Astrocyte (in vitro differentiated cells and primary cell): ENCODE measurements at regions not wholly inside any gene's neighbourhood (a gene's known extent, or its start where the extent isn't known, plus 50 kb on each side); places are given as distances from the start of the nearest gene placed in this dataset.

Experiments
- DNase-seq: peaks from one replicate; pipeline ENCODE4 v3.0.0-alpha.2; 2010; ENCODE audit warnings: low read depth
- FAIRE-seq: peaks from 2 replicates; lab custom pipeline; 2011; peaks lifted over from hg19 to GRCh38; lab: Jason Lieb, UNC
- H2AFZ ChIP-seq: 2 replicates; pipeline ENCODE4 v1.6.0; 2012; ENCODE audit warnings: low read depth, low read length, inconsistent platforms
- H3K27ac ChIP-seq: 2 replicates; pipeline ENCODE4 v1.5.1; 2011; ENCODE audit warnings: low read depth, low read length, inconsistent platforms
- H3K27me3 ChIP-seq: 2 replicates; pipeline ENCODE4 v1.6.0; 2011; ENCODE audit warnings: low read length, inconsistent platforms; ENCODE audit not compliant: insufficient read depth
- H3K36me3 ChIP-seq: 2 replicates; pipeline ENCODE4 v1.5.1; 2011; ENCODE audit warnings: low read length, inconsistent platforms; ENCODE audit not compliant: insufficient read depth
- H3K4me1 ChIP-seq: 2 replicates; pipeline ENCODE4 v1.5.1; 2011; ENCODE audit warnings: low read length, inconsistent platforms; ENCODE audit not compliant: insufficient read depth
- H3K4me2 ChIP-seq: 2 replicates; pipeline ENCODE4 v1.6.0; 2012; ENCODE audit warnings: low read length, inconsistent platforms
- H3K4me3 ChIP-seq: 2 replicates; pipeline ENCODE4 v1.5.1; 2011; ENCODE audit warnings: low read depth, mild to moderate bottlenecking, low read length, inconsistent platforms; ENCODE audit not compliant: insufficient read depth
- H3K79me2 ChIP-seq: 2 replicates; pipeline ENCODE4 v1.6.0; 2012; ENCODE audit warnings: mild to moderate bottlenecking, low read length, inconsistent platforms; ENCODE audit not compliant: insufficient read depth
- H3K9ac ChIP-seq: 2 replicates; pipeline ENCODE4 v1.6.0; 2012; ENCODE audit warnings: mild to moderate bottlenecking, low read length, inconsistent platforms
- H3K9me3 ChIP-seq: 2 replicates; pipeline ENCODE4 v1.5.1; 2012; ENCODE audit warnings: low read depth, mild to moderate bottlenecking, low read length, inconsistent platforms; ENCODE audit not compliant: insufficient read depth
- H4K20me1 ChIP-seq: 2 replicates; pipeline ENCODE4 v1.6.0; 2012; ENCODE audit warnings: low read length, inconsistent platforms; ENCODE audit not compliant: insufficient read depth
- H3K27ac Mint-ChIP-seq: one replicate; pipeline ENCODE4 v1.8.0; 2021; ENCODE audit warnings: mild to moderate bottlenecking, mixed read lengths; ENCODE audit not compliant: unreplicated experiment
- H3K27me3 Mint-ChIP-seq: one replicate; pipeline ENCODE4 v1.8.0; 2021; ENCODE audit warnings: low read depth, mixed read lengths; ENCODE audit not compliant: unreplicated experiment
- H3K36me3 Mint-ChIP-seq: one replicate; pipeline ENCODE4 v1.8.0; 2021; ENCODE audit warnings: low read depth, mixed read lengths; ENCODE audit not compliant: unreplicated experiment
- H3K4me1 Mint-ChIP-seq: one replicate; pipeline ENCODE4 v1.8.0; 2021; ENCODE audit warnings: low read depth, mixed read lengths; ENCODE audit not compliant: unreplicated experiment
- H3K4me3 Mint-ChIP-seq: one replicate; pipeline ENCODE4 v1.8.0; 2021; ENCODE audit warnings: mild to moderate bottlenecking, moderate library complexity, mixed read lengths; ENCODE audit not compliant: unreplicated experiment
- H3K9me3 Mint-ChIP-seq: one replicate; pipeline ENCODE4 v1.8.0; 2021; ENCODE audit warnings: mild to moderate bottlenecking, mixed read lengths; ENCODE audit not compliant: unreplicated experiment
- EZH2 ChIP-seq: IDR thresholded peaks from 2 replicates; pipeline ENCODE4 v1.6.1; 2012; ENCODE audit warnings: mild to moderate bottlenecking, low read length, inconsistent platforms; ENCODE audit not compliant: insufficient read depth
- TF ChIP-seq, protein P1 (sequence below): IDR thresholded peaks from 2 replicates; pipeline ENCODE4 v1.5.1; 2011; ENCODE audit warnings: low read depth, mild to moderate bottlenecking, inconsistent platforms, low read length, moderate library complexity; ENCODE audit not compliant: insufficient read depth

DNA sequence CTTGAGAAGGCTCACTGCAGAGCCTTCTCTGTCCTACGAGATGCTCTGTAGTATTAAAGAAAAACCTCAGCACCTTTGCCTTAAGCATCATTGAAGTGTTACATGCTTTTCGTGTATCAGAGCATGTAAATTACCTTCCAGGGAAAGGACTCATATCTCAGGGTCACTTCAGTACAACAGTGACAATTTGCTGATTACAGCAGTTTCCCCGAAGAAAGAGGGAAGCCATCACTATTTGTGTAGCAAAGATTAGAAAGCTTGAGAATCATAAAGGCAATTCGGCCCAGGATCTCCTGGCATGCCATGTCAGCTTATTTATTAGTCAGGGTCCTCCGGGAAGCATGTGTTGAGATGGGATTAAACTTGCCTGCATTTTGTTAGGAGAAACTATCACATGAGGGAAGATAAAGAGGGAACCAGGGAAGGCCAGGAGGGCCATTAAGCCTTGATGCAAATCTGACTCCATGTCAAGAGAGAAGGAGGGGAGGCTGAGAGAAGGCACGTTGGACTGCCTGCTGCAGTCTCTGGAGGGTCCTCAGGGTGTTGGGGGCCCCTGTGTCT, 55.2 kb upstream of the KCNJ6 start:
- Histone ChIP-seq H3K4me2 (no peak overlapping the region), H3K27me3 (peaks cover 19% of the 10 kb centered on the region), H3K27ac (no peak overlapping the region), H2AFZ (no peak overlapping the region), H4K20me1 (no peaks in the 10 kb centered on the region), H3K9me3 (no peaks in the 10 kb centered on the region), H3K4me1 (no peaks in the 10 kb centered on the region), H3K79me2 (no peaks in the 10 kb centered on the region), H3K4me3 (no peak overlapping the region), H3K9ac (no peak overlapping the region), H3K36me3 (no peaks in the 10 kb centered on the region)
- Mint-ChIP-seq H3K4me1 (peaks cover 5% of the 10 kb centered on the region), H3K27ac (no peak overlapping the region), H3K27me3 (peaks cover 22% of the 10 kb centered on the region), H3K4me3 (no peak overlapping the region), H3K36me3 (no peaks in the 10 kb centered on the region), H3K9me3 (no peaks in the 10 kb centered on the region)
- DNase-seq (no peak), FAIRE-seq (no peak)
- TF ChIP-seq, protein P1, sequence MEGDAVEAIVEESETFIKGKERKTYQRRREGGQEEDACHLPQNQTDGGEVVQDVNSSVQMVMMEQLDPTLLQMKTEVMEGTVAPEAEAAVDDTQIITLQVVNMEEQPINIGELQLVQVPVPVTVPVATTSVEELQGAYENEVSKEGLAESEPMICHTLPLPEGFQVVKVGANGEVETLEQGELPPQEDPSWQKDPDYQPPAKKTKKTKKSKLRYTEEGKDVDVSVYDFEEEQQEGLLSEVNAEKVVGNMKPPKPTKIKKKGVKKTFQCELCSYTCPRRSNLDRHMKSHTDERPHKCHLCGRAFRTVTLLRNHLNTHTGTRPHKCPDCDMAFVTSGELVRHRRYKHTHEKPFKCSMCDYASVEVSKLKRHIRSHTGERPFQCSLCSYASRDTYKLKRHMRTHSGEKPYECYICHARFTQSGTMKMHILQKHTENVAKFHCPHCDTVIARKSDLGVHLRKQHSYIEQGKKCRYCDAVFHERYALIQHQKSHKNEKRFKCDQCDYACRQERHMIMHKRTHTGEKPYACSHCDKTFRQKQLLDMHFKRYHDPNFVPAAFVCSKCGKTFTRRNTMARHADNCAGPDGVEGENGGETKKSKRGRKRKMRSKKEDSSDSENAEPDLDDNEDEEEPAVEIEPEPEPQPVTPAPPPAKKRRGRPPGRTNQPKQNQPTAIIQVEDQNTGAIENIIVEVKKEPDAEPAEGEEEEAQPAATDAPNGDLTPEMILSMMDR = no peak
- TF ChIP-seq EZH2 = no peak

DNA sequence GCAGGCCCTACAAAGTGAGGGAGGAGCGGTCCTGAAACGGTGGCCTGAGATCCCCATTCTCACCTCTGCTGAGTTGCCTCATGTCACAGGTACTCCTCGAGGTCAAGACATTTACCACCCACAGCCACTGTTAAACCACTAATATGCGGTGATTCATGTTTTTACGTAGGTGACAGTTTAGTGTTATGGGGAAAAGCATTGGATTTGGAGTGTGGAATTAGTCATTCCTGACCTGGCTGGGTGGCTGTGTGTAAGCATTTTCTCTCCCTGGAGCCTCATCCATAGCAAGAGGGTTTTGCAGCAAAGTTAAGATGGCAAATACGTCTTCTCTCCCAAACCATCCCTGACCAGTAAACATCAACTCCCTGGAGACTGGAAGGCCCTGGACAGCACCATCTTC, 57.8 kb upstream of the KCNJ6 start:
- no peaks in the 10 kb centered on the region for H3K36me3 Mint-ChIP-seq
- H3K4me1 Mint-ChIP-seq = peaks cover 5% of the 10 kb centered on the region
- Histone ChIP-seq H3K36me3 (no peaks in the 10 kb centered on the region), H3K9me3 (no peaks in the 10 kb centered on the region), H3K27ac (no peak overlapping the region), H3K4me2 (no peak overlapping the region), H3K9ac (no peak overlapping the region), H3K4me3 (no peak overlapping the region), H3K4me1 (no peaks in the 10 kb centered on the region), H3K27me3 (peaks cover 9% of the 10 kb centered on the region), H4K20me1 (no peaks in the 10 kb centered on the region), H3K79me2 (no peaks in the 10 kb centered on the region), H2AFZ (no peak overlapping the region)
- TF ChIP-seq, protein P1 = no peak
- TF ChIP-seq EZH2 = no peak
- no peak overlapping the region for H3K4me3 Mint-ChIP-seq
- H3K9me3 Mint-ChIP-seq = no peaks in the 10 kb centered on the region
- DNase-seq (peak; percentile 67), FAIRE-seq (no peak)
- peak overlapping the region; percentile 75 for H3K27ac Mint-ChIP-seq
- H3K27me3 Mint-ChIP-seq = peaks cover 15% of the 10 kb centered on the region

DNA sequence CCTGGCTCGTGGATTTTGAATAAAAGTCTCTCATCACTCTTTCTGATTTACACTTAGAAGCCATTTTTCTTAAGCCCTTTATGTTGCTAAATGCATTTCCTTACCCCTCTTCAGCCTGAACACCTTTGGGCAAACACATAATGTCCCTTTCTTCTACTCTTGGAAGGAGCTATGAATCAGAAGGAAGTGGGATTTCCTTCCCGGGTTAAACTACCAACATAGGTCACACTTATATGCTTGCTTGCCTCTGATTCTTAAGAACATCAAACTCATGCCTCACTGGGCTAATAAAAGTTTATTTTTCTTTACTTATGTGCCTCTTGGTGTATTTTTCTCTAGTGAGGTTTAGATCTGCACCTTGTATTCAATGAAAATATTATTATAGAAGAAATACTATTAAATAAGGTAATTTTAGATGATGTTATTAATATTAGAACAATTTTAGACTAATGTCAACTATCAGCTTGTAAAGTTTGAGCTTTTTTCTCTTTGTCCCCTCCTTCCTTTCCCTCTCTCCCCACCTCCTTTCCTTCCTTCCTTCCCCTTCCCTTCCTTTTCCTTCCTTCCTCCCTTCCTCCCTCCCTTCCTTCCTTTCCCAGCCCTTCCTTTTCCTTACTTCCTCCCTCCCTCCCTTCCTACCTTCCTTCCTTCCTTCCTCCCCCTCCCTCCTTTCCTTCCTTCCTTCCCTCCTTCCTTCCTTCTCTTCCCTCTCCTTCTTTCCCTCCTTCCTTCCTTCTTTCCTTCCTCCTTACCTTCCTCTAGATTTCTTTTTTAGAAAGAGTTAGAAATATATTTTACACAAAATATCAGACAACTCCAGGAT, 66.5 kb upstream of the KCNJ6 start:
- no peak for TF ChIP-seq EZH2
- TF ChIP-seq, protein P1 = no peak
- Mint-ChIP-seq H3K27ac (no peak overlapping the region), H3K4me3 (no peak overlapping the region), H3K4me1 (peaks cover 14% of the 10 kb centered on the region), H3K27me3 (no peaks in the 10 kb centered on the region), H3K9me3 (no peaks in the 10 kb centered on the region), H3K36me3 (no peaks in the 10 kb centered on the region)
- no peak overlapping the region for H3K27ac ChIP-seq
- no peak overlapping the region for H3K9ac ChIP-seq
- H2AFZ ChIP-seq = no peak overlapping the region
- no peaks in the 10 kb centered on the region for H4K20me1 ChIP-seq
- H3K36me3 ChIP-seq = no peaks in the 10 kb centered on the region
- DNase-seq (no peak), FAIRE-seq (no peak)
- H3K4me2 ChIP-seq = no peak overlapping the region
- H3K4me1 ChIP-seq = no peaks in the 10 kb centered on the region
- no peaks in the 10 kb centered on the region for H3K27me3 ChIP-seq
- no peak overlapping the region for H3K4me3 ChIP-seq
- H3K9me3 ChIP-seq = no peaks in the 10 kb centered on the region
- no peaks in the 10 kb centered on the region for H3K79me2 ChIP-seq
